Gastrocnemius medialis (tissue), 4 donors: ENCODE measurements at regions not wholly inside any gene's neighbourhood (a gene's known extent, or its start where the extent isn't known, plus 50 kb on each side); places are given as distances from the start of the nearest gene placed in this dataset.

ENCODE experiments used
- ATAC-seq, 2 donors: fragments of 150-250 bp; one replicate each; pipeline ENCODE4 v1.9.1; 2016
- DNase-seq, 2 donors: peaks; one replicate each; pipeline ENCODE4 v3.0.0-alpha.2; 2019
- H3K27ac ChIP-seq, 4 donors: fragments of 200-600 bp; sonication (generic); 1 replicate in 1 of 4; 2 replicates in 3 of 4; pipeline ENCODE4 v1.5.1; 2016 to 2018; ENCODE audit warnings: mild to moderate bottlenecking in 2 of 4, moderate library complexity in 1 of 4
- H3K27me3 ChIP-seq, 3 donors: fragments of 200-600 bp; sonication (generic) in 2 of 3; 1 replicate in 1 of 3; 2 replicates in 2 of 3; pipeline versions ENCODE4 v1.5.1 to v1.6.0; 2016 to 2019; ENCODE audit warnings: mild to moderate bottlenecking in 1 of 3, moderate library complexity in 1 of 3
- H3K36me3 ChIP-seq, 2 donors: fragments of 200-600 bp; sonication (generic) in 1 of 2; one replicate each; pipeline ENCODE4 v1.5.1; 2017 to 2018
- H3K4me1 ChIP-seq, 2 donors: fragments of 200-600 bp; sonication (generic) in 1 of 2; one replicate each; pipeline ENCODE4 v1.5.1; 2016 to 2017; ENCODE audit warnings: mild to moderate bottlenecking in 2 of 2
- H3K4me3 ChIP-seq, 4 donors: fragments of 200-600 bp; sonication (generic) in 3 of 4; 1 replicate in 1 of 4; 2 replicates in 3 of 4; pipeline ENCODE4 v1.5.1; 2016 to 2019; ENCODE audit warnings: mild to moderate bottlenecking in 2 of 4
- H3K9me3 ChIP-seq, 3 donors: fragments of 200-600 bp; sonication (generic) in 2 of 3; 1 replicate in 1 of 3; 2 replicates in 2 of 3; pipeline ENCODE4 v1.5.1; 2016 to 2019
- CTCF ChIP-seq, 5 experiments: fragments of 450-650 bp in 3 of 5; fragments of 200-600 bp in 2 of 5; sonication (generic) in 2 of 5; IDR thresholded peaks in 4 of 5; conservative IDR thresholded peaks in 1 of 5; 1 replicate in 4 of 5; 2 replicates in 1 of 5; pipeline ENCODE4 v1.5.1; 2016 to 2019; ENCODE audit warnings: antibody characterized with exemption in 5 of 5, mild to moderate bottlenecking in 3 of 5, moderate library complexity in 3 of 5
- POLR2A ChIP-seq, 2 donors: fragments of 450-650 bp; IDR thresholded peaks; one replicate each; pipeline ENCODE4 v1.6.1; 2017; ENCODE audit warnings: antibody characterized with exemption in 2 of 2, mild to moderate bottlenecking in 2 of 2, moderate library complexity in 2 of 2
- in situ Hi-C, 4 donors: fragments of 200-750 bp; cut with MboI; loops; one replicate each; pipeline versions ENCODE4 v1.15.0 to v1.8.0; 2017; ENCODE audit warnings: low sequenced_read_pairs in 4 of 4
- intact Hi-C: fragments of 100-400 bp; cut with DNase I; formaldehyde crosslinking; loops from one replicate; pipeline ENCODE4 v1.15.1; 2023; ENCODE audit warnings: low total_unique reads

GRCh38 chr7:33687625-33688024 lies 217.7 kb upstream of the BMPER start:
- Histone ChIP-seq H3K36me3 (no peaks in the 10 kb centered on the region), H3K9me3 (no peaks in the 10 kb centered on the region), H3K4me1 (peaks cover 0 to 3% of the 10 kb centered on the region in 2 donors), H3K27ac (no peak overlapping the region), H3K27me3 (no peaks in the 10 kb centered on the region), H3K4me3 (no peak overlapping the region)
- DNase-seq (no peak), ATAC-seq (no peak)
- in situ Hi-C loops (no loop called here), intact Hi-C loops (no loop called here)
- no peak for TF ChIP-seq POLR2A (IDR thresholded peaks at IDR 0.05)
- no peak for TF ChIP-seq CTCF (IDR thresholded peaks at IDR 0.05 in 4 of 5, conservative IDR thresholded peaks at IDR 0.05 in 1 of 5)

- ATAC-seq (no peak), DNase-seq (no peak)
- Histone ChIP-seq H3K27ac (no peak overlapping the region), H3K27me3 (no peaks in the 10 kb centered on the region), H3K9me3 (no peaks in the 10 kb centered on the region), H3K4me3 (no peak overlapping the region), H3K36me3 (no peaks in the 10 kb centered on the region), H3K4me1 (peaks cover 0 to 3% of the 10 kb centered on the region in 2 donors)
- in situ Hi-C loops = no loop called here
- no peak for TF ChIP-seq POLR2A (IDR thresholded peaks at IDR 0.05)
- no peak for TF ChIP-seq CTCF (IDR thresholded peaks at IDR 0.05 in 4 of 5, conservative IDR thresholded peaks at IDR 0.05 in 1 of 5)
- intact Hi-C loops = no loop called here
Observed at GRCh38 chr7:33691180-33691579, 214.2 kb upstream of the BMPER start.

DNA sequence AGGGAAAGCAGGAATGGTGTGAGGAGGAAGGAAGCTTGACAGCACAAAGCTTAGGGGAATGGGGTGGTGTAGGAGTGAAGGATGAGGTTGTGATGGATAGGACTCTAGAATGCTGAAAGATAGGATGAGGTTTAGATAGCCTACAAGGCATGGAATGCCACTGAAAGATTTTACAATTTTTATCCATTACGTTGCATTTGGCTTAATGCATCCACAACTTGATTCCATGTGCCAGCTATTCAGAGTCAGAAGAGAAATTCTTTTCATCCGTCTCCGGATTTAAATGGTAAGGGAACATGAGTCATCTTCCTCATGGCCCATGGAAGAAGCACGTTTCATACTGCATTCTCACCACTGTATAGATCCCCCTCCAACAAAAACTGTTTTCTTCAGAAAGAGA lies 212.4 kb upstream of the BMPER start:
- Histone ChIP-seq H3K4me1 (no peaks in the 10 kb centered on the region), H3K27me3 (no peaks in the 10 kb centered on the region), H3K9me3 (no peaks in the 10 kb centered on the region), H3K36me3 (no peaks in the 10 kb centered on the region), H3K27ac (no peak overlapping the region), H3K4me3 (no peak overlapping the region)
- intact Hi-C loops (no loop called here), in situ Hi-C loops (no loop called here)
- ATAC-seq = no peak
- DNase-seq = no peak
- no peak for TF ChIP-seq CTCF (IDR thresholded peaks at IDR 0.05 in 4 of 5, conservative IDR thresholded peaks at IDR 0.05 in 1 of 5)
- no peak for TF ChIP-seq POLR2A (IDR thresholded peaks at IDR 0.05)

DNA sequence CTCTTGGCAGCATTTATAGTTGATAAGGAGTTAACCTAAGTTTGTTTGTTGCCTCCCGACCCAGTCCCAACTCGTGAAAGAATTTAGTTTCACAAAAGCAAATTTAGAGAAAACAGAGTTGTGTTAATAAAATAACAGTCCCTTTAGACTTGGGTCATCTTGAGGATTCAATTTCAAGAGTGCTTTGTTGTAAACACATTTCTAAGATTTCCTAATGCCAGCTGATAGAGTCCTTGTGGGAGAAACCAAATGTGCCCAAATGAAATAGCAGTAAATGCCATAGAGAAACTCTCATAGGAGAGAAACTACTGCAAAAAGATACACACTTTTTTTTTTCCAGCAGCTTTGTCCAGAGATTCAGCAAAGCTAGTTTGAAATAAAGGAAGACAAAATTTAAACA lies 211.3 kb upstream of the BMPER start:
- Histone ChIP-seq H3K27me3 (no peaks in the 10 kb centered on the region), H3K4me3 (no peak overlapping the region), H3K36me3 (no peaks in the 10 kb centered on the region), H3K4me1 (no peaks in the 10 kb centered on the region), H3K9me3 (no peaks in the 10 kb centered on the region), H3K27ac (no peak overlapping the region)
- DNase-seq = no peak
- TF ChIP-seq CTCF (IDR thresholded peaks at IDR 0.05 in 4 of 5, conservative IDR thresholded peaks at IDR 0.05 in 1 of 5) (no peak), POLR2A (IDR thresholded peaks at IDR 0.05) (no peak)
- intact Hi-C loops (no loop called here), in situ Hi-C loops (no loop called here)
- no peak for ATAC-seq

- no peaks in the 10 kb centered on the region for H3K9me3 ChIP-seq
- H3K27ac ChIP-seq = no peak overlapping the region
- ATAC-seq = no peak
- intact Hi-C loops (no loop called here), in situ Hi-C loops (no loop called here)
- no peak overlapping the region for H3K4me3 ChIP-seq
- no peaks in the 10 kb centered on the region for H3K36me3 ChIP-seq
- H3K4me1 ChIP-seq = no peaks in the 10 kb centered on the region
- DNase-seq = no peak
- TF ChIP-seq CTCF (IDR thresholded peaks at IDR 0.05 in 4 of 5, conservative IDR thresholded peaks at IDR 0.05 in 1 of 5) (no peak), POLR2A (IDR thresholded peaks at IDR 0.05) (no peak)
- H3K27me3 ChIP-seq = no peaks in the 10 kb centered on the region
Observed at GRCh38 chr7:33697616-33698015, 207.7 kb upstream of the BMPER start.
